Smooth muscle cell (in vitro differentiated cells): ENCODE measurements at regions not wholly inside any gene's neighbourhood (a gene's known extent, or its start where the extent isn't known, plus 50 kb on each side); places are given as distances from the start of the nearest gene placed in this dataset.

ENCODE experiments used
- DNase-seq: peaks from one replicate; lab custom pipeline; 2025; ENCODE audit not compliant: unreplicated experiment; lab: John Stamatoyannopoulos, UW
- H2AFZ ChIP-seq: fragments of 200-600 bp; sonication (generic); 2 replicates; pipeline ENCODE4 v1.6.0; 2016; ENCODE audit warnings: antibody characterized with exemption, low read depth, mild to moderate bottlenecking
- H3F3A ChIP-seq: fragments of 200-600 bp; sonication (generic); 2 replicates; pipeline ENCODE4 v1.6.0; 2017; ENCODE audit warnings: antibody characterized with exemption, low read depth
- H3K27ac ChIP-seq: fragments of 200-600 bp; sonication (generic); 2 replicates; pipeline ENCODE4 v1.5.1; 2016; ENCODE audit warnings: low read depth, mild to moderate bottlenecking
- H3K27me3 ChIP-seq: fragments of 200-600 bp; sonication (generic); 2 replicates; pipeline ENCODE4 v1.6.1; 2016; ENCODE audit warnings: low read depth, mild to moderate bottlenecking
- H3K36me3 ChIP-seq: fragments of 200-600 bp; sonication (generic); 2 replicates; pipeline ENCODE4 v1.5.1; 2016; ENCODE audit warnings: low read depth
- H3K4me1 ChIP-seq: fragments of 200-600 bp; sonication (generic); 2 replicates; pipeline ENCODE4 v1.5.1; 2016; ENCODE audit warnings: low read depth
- H3K4me2 ChIP-seq: fragments of 200-600 bp; sonication (generic); 2 replicates; pipeline ENCODE4 v1.6.0; 2016; ENCODE audit warnings: mild to moderate bottlenecking
- H3K4me3 ChIP-seq: fragments of 200-600 bp; sonication (generic); 2 replicates; pipeline ENCODE4 v1.5.1; 2016; ENCODE audit warnings: mild to moderate bottlenecking
- H3K79me2 ChIP-seq: fragments of 200-600 bp; sonication (generic); 2 replicates; pipeline ENCODE4 v1.6.0; 2016; ENCODE audit warnings: low read depth, mild to moderate bottlenecking
- H3K9ac ChIP-seq: fragments of 200-600 bp; sonication (generic); 2 replicates; pipeline ENCODE4 v1.6.0; 2016; ENCODE audit warnings: low read depth
- H3K9me3 ChIP-seq: fragments of 200-600 bp; sonication (generic); replicated peaks from 2 replicates; pipeline ENCODE4 v1.5.1; 2016; ENCODE audit warnings: low read depth
- H4K20me1 ChIP-seq: fragments of 200-600 bp; sonication (generic); 2 replicates; pipeline ENCODE4 v1.6.0; 2016; ENCODE audit warnings: low read depth
- CTCF ChIP-seq: fragments of 200-600 bp; sonication (generic); IDR thresholded peaks from 2 replicates; pipeline ENCODE4 v1.5.1; 2017; ENCODE audit warnings: borderline replicate concordance, mild to moderate bottlenecking, antibody characterized with exemption; ENCODE audit not compliant: insufficient read depth, poor library complexity, severe bottlenecking
- WGBS: methylation state at CpG from one replicate; pipeline ENCODE4 v1.1.7; 2016; ENCODE audit warnings: low lambda C conversion rate; 5-methylcytosine and 5-hydroxymethylcytosine counted together

- H2AFZ ChIP-seq = no peak overlapping the region
- H3F3A ChIP-seq = no peaks in the 10 kb centered on the region
- H3K9ac ChIP-seq = no peak overlapping the region
- H4K20me1 ChIP-seq = no peaks in the 10 kb centered on the region
- H3K36me3 ChIP-seq = no peaks in the 10 kb centered on the region
- no peak overlapping the region for H3K27ac ChIP-seq
- no peak for DNase-seq
- H3K27me3 ChIP-seq = no peaks in the 10 kb centered on the region
- TF ChIP-seq CTCF = no peak
- WGBS = 94% methylated on average over 18 of the region's 18 CpGs
- no peaks in the 10 kb centered on the region for H3K79me2 ChIP-seq
- no peak overlapping the region for H3K4me2 ChIP-seq
- H3K4me1 ChIP-seq = no peaks in the 10 kb centered on the region
- no peaks in the 10 kb centered on the region for H3K9me3 ChIP-seq
- no peak overlapping the region for H3K4me3 ChIP-seq
These were observed 104.8 kb upstream of the WNT4 start for GRCh38 chr1:22247527-22248245.

GRCh38 chr1:22248746-22249145 is 105.8 kb upstream of the WNT4 start:
- no peak for DNase-seq
- Histone ChIP-seq H3K9me3 (no peaks in the 10 kb centered on the region), H3F3A (no peaks in the 10 kb centered on the region), H3K79me2 (no peaks in the 10 kb centered on the region), H4K20me1 (no peaks in the 10 kb centered on the region), H3K9ac (no peak overlapping the region), H2AFZ (no peak overlapping the region), H3K4me2 (no peak overlapping the region), H3K36me3 (no peaks in the 10 kb centered on the region), H3K27ac (no peak overlapping the region), H3K4me1 (no peaks in the 10 kb centered on the region), H3K4me3 (no peak overlapping the region), H3K27me3 (no peaks in the 10 kb centered on the region)
- WGBS = 84% methylated on average over 8 of the region's 8 CpGs
- TF ChIP-seq CTCF = no peak

- Histone ChIP-seq H3K79me2 (no peaks in the 10 kb centered on the region), H3K4me2 (no peak overlapping the region), H3K36me3 (no peaks in the 10 kb centered on the region), H3F3A (no peaks in the 10 kb centered on the region), H3K4me3 (no peak overlapping the region), H2AFZ (no peak overlapping the region), H3K4me1 (no peaks in the 10 kb centered on the region), H3K9ac (no peak overlapping the region), H3K27me3 (no peaks in the 10 kb centered on the region), H4K20me1 (no peaks in the 10 kb centered on the region), H3K9me3 (no peaks in the 10 kb centered on the region), H3K27ac (no peak overlapping the region)
- no peak for DNase-seq
- TF ChIP-seq CTCF = no peak
- 85% methylated on average over 11 of the region's 11 CpGs for WGBS
These were observed 107.2 kb upstream of the WNT4 start for GRCh38 chr1:22249928-22250680.
